ENCODE measurements at regions not wholly inside any gene's neighbourhood (a gene's known extent, or its start where the extent isn't known, plus 50 kb on each side); places are given as distances from the start of the nearest gene placed in this dataset.

DNA sequence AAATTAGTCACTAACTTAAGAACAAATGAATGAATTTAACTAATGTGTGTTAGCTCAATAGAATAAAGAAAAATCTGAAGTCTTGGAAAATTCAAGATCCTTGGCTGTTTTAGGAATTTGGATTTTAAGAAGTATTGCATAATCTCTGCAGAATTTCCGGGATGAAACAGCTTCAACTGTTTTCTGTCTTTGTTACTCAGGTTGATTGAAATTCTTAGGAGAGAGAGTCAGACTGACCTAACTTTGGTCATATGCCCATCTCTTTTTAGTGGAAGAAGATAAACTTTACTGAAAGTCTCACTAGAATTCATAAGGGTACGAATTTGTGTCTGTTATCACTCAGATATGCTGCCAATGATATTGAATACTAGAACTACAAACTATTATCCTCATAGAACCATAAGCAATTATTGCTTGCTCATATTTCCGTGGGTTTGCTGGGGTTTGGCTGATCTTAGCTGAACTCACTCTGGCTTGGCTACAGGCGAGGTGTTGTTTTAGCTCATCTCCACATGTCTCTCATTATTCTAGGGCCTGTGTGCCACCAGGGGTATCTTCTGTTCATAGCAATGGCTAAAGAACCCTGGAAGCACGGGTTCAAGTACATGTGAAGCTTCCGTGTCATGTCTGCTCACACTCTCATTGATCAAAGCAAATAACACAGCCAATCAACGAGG, 257.4 kb upstream of the NOVA1 start:
- no peak for DNase-seq (ENCODE audit: low read depth)

DNA sequence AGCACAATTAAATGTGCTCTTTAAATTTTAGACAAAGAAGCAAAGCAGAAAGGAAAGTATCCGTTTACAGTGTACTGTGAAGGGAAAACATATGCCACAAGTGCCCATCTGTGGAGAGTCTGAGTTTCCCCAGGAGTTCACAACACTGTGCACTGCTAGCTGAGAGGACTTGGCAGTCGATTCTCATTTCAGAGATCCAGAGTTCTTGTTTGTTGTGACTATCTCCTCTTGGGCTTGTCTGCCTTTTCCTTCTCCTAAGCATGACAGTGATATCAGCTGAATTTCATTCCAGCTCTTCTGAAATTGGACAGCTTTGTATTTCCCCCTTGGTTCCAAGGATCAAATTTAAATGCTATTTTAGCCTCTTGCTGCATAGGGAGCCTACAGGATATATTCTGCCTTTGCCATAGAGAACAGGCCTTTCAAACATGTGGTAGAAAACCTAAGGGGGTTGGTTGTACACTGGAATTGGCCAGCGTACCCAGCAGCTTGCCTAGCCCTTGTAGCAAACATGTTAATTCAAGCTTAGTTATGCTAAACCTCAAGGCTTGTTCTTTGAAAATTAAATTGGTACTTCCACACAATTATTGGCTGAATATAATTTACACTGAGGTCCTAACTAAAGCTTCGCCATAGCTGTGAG, 259.2 kb upstream of the NOVA1 start:
- peak; percentile 51 for DNase-seq (ENCODE audit: low read depth)

GRCh38 chr14:26859483-26859882, 261.6 kb upstream of the NOVA1 start:
- DNase-seq (ENCODE audit: low read depth) = no peak

- no peak for DNase-seq (ENCODE audit: low read depth)
These were observed 262.3 kb upstream of the NOVA1 start for GRCh38 chr14:26860111-26860510.

DNA sequence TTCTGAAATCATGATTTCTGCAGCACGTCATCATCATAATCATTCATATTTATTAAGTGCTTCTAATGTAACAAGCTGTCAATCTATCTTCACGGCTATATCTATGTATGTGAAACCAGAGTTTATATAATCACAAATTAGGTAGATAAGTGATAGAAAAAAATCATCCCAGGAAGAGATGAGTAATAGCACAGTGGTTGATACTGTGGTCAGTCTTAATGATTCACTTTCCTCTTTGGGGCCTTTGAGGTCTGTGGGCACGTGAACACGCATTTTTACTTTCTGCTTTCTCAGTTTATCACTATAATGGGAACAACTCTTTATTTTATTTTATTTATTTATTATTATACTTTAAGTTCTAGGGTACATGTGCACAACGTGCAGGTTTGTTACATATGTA, 265.9 kb upstream of the NOVA1 start:
- DNase-seq (ENCODE audit: low read depth) = no peak

DNA sequence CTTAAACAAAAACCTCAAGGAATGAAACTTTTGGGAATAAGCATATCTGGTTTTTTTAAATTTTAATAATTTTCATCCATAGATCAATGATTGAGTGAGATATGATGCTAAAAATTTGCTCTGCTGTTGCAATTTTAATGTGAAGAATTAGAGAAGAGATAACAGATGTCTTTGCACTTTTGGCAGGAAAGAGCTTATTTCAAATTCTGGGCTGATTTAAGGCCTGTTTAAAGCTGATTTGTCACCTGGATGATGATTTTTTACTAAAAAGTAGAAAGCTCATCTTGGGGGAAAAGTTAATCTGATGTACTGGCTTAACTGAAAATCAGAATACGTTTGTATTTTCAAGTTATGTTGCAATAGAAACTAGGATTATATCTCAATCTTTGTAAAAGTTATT, 268.9 kb upstream of the NOVA1 start:
- no peak for DNase-seq (ENCODE audit: low read depth)

- DNase-seq (ENCODE audit: low read depth) = no peak
These were observed 269.4 kb upstream of the NOVA1 start for GRCh38 chr14:26867171-26867757.

DNA sequence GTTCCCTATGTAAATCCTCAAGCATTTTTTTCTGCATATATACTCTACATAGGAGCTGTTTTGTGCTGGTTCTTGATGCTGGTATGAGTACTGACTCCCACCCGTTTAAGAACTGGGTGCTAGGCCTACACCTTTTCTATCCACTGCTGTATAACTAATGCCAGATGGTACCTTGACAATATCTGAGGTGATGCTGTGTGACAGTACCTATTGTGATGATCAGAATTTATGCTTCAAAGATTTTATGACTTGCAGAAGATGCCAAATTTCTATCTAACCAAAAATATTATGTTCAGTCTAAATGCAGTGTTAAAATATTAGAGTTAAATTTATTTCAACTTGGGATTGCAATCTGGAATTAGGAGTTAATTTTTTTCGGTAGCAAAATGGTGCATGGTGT, 272.3 kb upstream of the NOVA1 start:
- DNase-seq (ENCODE audit: low read depth) = no peak

DNA sequence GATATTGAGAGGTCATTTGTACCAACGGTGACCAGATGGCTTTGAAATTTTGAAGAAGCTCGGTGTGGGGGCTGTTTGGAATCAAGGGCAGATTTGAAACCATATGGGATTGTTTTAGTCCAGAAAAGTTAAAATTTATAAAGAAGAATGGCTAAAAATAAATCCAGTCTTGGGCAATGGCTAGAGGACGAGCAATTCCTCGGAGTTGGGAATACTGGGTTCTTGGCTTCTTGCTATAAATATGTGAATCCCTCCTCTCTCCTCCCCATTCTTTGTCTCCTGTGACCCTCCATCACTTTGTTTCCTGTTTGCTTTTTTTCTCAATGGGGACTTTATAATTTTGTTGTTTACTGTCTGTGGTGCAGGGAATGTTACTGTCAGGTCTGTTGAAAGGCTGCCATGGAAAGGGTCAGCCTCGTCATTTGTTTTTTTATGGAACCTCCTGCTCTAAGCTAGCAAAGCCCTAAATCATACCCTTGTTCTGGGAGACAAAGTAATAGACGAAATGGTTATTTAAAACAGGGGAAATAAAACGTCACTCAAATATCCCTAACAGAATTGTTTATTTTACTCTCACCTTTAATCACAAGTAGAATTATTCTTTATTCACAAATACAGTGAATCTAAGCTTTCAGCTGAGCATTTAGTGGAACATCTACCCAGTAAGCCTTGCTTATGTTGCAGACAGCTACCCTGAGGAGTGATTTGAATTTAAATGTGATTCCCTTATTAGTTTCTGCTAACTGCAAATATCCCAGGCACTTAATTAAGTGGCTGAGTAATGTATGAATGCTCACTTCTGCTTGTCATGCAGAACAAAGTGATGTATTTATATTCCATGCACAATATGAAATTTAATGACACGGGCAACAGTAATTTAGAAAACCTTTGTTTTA, 273.1 kb upstream of the NOVA1 start:
- no peak for DNase-seq (ENCODE audit: low read depth)

DNA sequence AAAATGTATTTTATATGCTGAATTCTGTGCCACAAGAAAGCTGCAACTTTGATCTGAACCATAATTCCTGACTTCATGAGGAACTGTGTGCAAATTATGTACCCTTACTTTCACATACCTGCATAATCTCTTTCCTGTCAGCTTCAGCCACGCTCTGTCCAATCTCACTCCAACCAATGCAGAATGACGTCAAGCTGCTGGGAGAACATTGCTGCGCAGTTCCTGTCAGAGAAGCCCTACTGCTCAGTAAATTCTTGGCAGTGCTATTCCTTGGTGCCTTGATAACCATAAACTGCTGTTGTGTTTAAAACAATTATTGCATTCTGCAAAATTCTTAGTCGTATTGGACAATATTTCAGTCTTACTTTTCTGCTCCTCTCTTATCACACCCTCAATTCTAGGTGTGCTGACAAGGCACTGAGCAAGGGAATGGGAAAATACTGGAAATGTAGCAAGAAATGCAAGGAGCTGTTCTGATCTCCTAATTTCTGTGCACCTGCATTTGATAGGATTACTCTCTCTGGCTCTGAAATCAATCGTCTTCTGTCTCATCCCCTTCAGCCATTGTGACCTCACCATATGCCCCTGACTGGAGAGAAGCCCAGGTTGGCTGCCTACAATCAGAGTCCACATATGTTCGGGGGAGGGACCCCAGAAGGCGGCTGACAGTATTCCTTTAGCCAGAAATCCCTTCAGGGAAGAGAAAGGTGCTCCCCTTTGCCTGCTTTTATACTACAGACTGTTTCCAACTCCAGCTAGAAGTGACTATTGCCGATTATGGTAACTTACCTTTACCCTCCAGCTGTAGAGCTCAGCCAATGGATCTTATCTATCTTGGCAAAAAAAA, 274.9 kb upstream of the NOVA1 start:
- no peak for DNase-seq (ENCODE audit: low read depth)

DNA sequence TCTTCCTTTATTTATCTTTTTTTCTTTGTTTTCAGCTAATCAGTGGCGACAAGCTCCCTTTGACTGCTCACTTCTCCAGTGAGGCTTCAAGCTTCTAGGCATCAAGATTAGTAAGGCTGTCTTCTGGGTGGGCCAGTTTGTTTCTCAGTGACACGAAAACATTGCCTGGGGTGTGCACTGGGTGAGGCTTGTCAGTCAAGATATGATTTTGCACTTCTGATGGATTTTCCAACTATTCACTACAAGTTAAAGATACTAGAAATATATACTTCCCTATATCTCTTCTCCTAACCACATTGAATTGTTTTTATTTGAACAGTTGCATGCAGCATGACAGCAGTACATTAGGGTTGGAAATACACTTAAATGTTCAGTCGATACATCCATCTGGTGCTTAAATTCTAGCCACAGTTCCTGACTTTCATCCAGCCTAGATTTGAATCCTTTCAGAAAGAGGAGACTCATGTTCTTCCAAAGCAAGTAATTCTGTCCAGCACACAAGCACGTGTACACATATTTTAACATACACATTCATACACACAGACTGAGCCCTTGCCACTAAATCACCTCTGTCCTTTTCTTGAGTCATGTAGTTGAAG, 275.6 kb upstream of the NOVA1 start:
- DNase-seq (ENCODE audit: low read depth) = no peak

DNA sequence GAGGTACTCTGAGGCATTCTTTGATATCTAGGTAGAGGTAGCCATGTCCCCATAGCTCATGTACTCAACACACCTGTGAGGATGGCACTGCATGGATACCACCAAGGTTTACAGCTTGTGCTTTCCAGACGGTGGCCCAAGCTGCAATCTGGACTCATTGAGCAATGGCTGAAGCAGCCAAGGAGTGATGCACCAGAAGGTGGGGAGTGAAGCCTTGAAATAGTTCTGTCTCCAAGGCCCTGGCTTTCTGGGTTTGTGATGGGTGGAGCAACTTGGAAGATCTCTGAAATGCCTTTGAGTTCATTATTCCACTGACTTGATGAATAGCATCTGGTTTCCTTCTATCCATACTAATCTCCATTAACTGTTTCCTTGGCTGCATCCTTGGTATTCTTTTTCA, 290.0 kb upstream of the NOVA1 start:
- DNase-seq (ENCODE audit: low read depth) = no peak

GRCh38 chr14:26888592-26888991, 290.8 kb upstream of the NOVA1 start:
- no peak for DNase-seq (ENCODE audit: low read depth)

DNA sequence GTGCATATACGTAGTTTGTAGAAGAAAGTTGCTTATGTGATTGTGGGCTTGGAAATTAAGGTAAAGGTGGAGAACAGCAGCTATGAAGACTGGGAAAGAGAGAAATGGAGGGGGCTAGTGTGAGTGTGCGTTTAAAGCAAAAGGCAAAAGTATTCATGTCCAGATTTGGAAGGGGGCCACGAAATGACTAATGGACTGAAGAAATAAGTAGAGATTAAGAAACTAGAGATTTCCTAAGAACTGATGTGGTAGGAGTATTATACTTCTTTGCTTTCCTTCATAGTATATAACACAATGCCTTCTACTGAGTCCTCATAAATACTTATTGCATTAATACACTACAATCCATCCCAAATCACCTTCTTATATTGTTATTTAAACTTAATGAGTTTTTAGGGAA, 298.6 kb upstream of the NOVA1 start:
- DNase-seq (ENCODE audit: low read depth) = peak; percentile 74

- no peak for DNase-seq (ENCODE audit: low read depth)
These were observed 299.4 kb upstream of the NOVA1 start for GRCh38 chr14:26897196-26897595.

GRCh38 chr14:26905229-26905628, 307.4 kb upstream of the NOVA1 start:
- no peak for DNase-seq (ENCODE audit: low read depth)

DNA sequence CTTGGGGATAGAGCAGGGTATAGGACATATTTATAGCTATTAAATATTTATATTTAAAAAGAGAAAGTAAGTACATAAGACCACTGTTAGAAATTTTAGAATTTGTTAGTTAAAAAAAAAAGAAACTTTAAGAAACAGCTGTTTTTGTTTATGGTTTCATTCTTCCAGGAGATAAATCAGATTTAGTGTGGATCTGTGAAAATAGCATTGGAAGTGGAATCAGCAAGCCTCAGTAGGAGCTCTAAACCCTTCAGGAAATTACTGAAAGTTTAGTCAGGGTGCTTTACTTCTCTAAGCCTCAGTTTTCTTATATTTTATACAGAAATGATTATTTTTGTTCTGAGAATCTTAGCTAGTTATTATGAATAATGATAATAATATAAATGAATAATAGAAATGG, 316.0 kb upstream of the NOVA1 start:
- no peak for DNase-seq (ENCODE audit: low read depth)

DNA sequence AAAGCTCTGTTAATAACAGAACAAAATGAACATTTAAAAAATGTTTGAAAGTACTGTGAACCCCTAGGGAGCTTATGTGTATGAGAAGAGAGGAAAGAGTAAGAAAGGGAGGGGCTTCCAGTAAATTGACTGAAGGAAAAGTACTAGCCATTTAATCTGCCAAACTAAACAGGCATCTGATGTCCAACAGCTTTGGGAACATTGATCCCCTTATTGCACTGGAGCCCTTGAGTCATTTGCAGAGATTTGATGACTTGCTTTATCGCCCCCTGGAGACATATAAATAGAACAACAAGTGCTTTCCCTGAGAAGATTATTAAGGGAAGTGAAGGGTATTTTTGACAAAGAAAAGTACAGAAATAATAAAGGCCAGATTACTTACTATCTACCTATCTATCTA, 319.3 kb upstream of the NOVA1 start:
- peak; percentile 91 for DNase-seq (ENCODE audit: low read depth)

DNA sequence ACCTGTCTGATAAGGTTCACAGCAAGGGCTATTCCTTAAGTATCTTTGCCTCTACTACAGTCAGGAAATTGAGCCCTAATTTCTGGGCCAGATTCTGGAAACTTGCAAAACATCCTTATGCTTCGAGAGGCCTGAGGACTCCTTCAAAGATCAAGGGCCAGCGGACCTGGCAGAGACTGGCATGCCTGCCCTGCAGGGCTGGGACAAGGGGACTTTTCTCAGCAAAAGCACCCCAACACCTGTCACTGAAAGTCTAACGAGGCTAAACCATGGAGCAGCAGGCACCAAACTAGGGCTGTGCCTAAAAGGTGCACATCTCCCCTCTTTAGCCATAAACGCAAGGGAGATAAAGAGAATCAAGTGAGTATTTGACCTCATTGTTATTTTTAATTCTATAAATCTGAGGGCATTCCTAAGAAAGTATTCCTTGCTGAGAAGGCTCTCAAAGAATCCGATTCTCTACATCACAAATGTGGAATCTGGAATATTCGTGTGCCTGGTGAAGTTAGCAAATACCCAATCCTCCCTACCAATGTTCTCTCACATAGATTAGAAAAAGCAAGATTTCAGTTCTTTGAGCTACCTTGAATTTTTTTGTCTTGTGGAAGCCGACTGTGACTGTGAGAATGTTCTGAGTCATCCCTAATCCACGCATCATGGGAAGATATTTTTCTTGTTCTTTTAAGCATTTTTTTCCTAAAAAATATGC, 328.2 kb upstream of the NOVA1 start:
- DNase-seq (ENCODE audit: low read depth) = no peak

DNA sequence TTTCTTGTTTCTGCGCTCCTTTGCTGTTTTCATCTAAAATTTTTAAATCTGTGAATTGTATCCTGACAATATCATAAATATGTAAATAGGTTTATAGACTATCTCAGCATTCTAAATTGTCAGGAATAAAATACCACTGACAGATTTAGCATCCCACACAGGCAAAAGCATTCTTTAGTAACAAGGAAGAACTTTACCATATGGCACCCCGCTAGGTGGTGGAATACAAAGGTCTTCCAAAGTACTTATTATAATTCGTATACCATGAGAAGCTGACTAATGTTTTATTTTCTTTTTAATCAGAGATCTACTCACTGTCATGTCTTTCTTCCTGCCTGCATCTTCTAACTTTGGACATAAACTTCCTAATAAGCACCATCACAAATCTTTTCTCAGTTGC, 328.8 kb upstream of the NOVA1 start:
- no peak for DNase-seq (ENCODE audit: low read depth)

DNA sequence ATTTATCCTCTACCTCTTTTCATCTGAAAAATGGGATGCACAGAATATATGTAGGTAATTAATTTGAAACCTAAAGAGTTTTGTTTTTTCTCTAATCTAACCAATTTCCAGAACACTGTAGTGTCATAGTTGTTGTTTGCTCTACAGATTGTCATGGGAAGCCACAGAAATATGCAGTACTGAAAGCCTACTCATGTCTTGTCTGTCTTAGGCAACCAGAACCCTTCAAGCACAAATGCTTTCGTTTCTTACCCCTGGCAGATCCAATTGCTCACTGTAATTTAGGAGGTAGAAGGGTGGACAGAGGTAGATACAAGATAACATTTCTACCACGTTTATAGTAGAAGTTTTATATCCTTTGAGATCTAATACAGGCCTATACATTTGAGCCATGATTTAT, 330.2 kb upstream of the NOVA1 start:
- DNase-seq (ENCODE audit: low read depth) = no peak
